IMR-90 (cell line): ENCODE measurements at regions not wholly inside any gene's neighbourhood (a gene's known extent, or its start where the extent isn't known, plus 50 kb on each side); places are given as distances from the start of the nearest gene placed in this dataset.

ENCODE experiments used
- ATAC-seq: fragments of 200-7000 bp; cut with Tn5 transposase; 2 replicates; pipeline ENCODE4 v1.9.1; 2020; ENCODE audit warnings: low read depth, mild to moderate bottlenecking, moderate library complexity
- BruUV-seq: library from RNA; stranded (reverse); fragments of 400-500 nt; replicated peaks from 2 replicates; lab custom pipeline; 2021; lab: Mats Ljungman, UMichigan
- CTCF ChIA-PET: fragments of 300-600 bp; formaldehyde crosslinking; extraction: SDS; loops from one replicate; lab custom pipeline; 2021; ENCODE audit warnings: antibody characterized with exemption; lab: Yijun Ruan, JAX
- POLR2A ChIA-PET: fragments of 300-600 bp; sonication (Branson Sonifier 250); formaldehyde crosslinking; loops from one replicate; lab custom pipeline; 2022; ENCODE audit warnings: antibody characterized with exemption; ENCODE audit not compliant: unreplicated experiment; lab: Charles Lee
- DNase-seq: peaks from one replicate; pipeline ENCODE4 v3.0.0; 2013
- H2AFZ ChIP-seq: replicated peaks from 2 replicates; pipeline ENCODE3; 2013; ENCODE audit warnings: low read length, mild to moderate bottlenecking; ENCODE audit not compliant: poor library complexity
- H2AK5ac ChIP-seq: 2 replicates; pipeline ENCODE4 v1.6.1; 2013; ENCODE audit warnings: low read depth, low read length, inconsistent platforms
- H2AK9ac ChIP-seq: replicated peaks from 2 replicates; pipeline ENCODE3; 2013; ENCODE audit warnings: mild to moderate bottlenecking, low read depth, low read length, moderate library complexity; ENCODE audit not compliant: poor library complexity
- H2BK120ac ChIP-seq: 2 replicates; pipeline ENCODE4 v1.6.1; 2013; ENCODE audit warnings: low read depth, low read length, inconsistent platforms
- H2BK15ac ChIP-seq: 3 replicates; pipeline ENCODE4 v1.6.1; 2013; ENCODE audit warnings: low read depth, low read length, inconsistent platforms
- H2BK20ac ChIP-seq: 2 replicates; pipeline ENCODE4 v1.6.1; 2013; ENCODE audit warnings: low read depth, mild to moderate bottlenecking, inconsistent platforms, low read length, moderate library complexity
- H2BK5ac ChIP-seq: 2 replicates; pipeline ENCODE4 v1.6.1; 2013; ENCODE audit warnings: mild to moderate bottlenecking, low read depth, low read length, inconsistent platforms; ENCODE audit not compliant: poor library complexity, severe bottlenecking
- H3K14ac ChIP-seq: replicated peaks from 2 replicates; pipeline ENCODE4 v1.6.1; 2013; ENCODE audit warnings: low read depth, low read length, inconsistent platforms
- H3K18ac ChIP-seq: 2 replicates; pipeline ENCODE4 v1.6.1; 2013; ENCODE audit warnings: low read depth, low read length, control low read depth
- H3K23ac ChIP-seq: 2 replicates; pipeline ENCODE4 v1.6.1; 2013; ENCODE audit warnings: low read depth, low read length, inconsistent platforms
- H3K27ac ChIP-seq: 2 replicates; pipeline ENCODE4 v1.5.1; 2013; ENCODE audit warnings: mild to moderate bottlenecking, control low read depth, low read length; ENCODE audit not compliant: insufficient read depth
- H3K27me3 ChIP-seq: 2 replicates; pipeline ENCODE4 v1.6.1; 2013; ENCODE audit warnings: low read length; ENCODE audit not compliant: control insufficient read depth, insufficient read depth
- H3K36me3 ChIP-seq: 2 replicates; pipeline ENCODE4 v1.6.1; 2013; ENCODE audit warnings: low read length, mixed read lengths; ENCODE audit not compliant: control insufficient read depth, insufficient read depth
- H3K4ac ChIP-seq: 2 replicates; pipeline ENCODE4 v1.6.1; 2013; ENCODE audit warnings: low read depth, low read length, inconsistent platforms
- H3K4me1 ChIP-seq: 2 replicates; pipeline ENCODE4 v1.6.1; 2013; ENCODE audit warnings: low read length, mixed read lengths; ENCODE audit not compliant: control insufficient read depth, insufficient read depth
- H3K4me2 ChIP-seq: 2 replicates; pipeline ENCODE4 v1.6.1; 2013; ENCODE audit warnings: low read depth, mild to moderate bottlenecking, control low read depth, low read length, moderate library complexity
- H3K4me3 ChIP-seq: 2 replicates; pipeline ENCODE4 v1.5.1; 2013; ENCODE audit warnings: low read depth, mild to moderate bottlenecking, control low read depth, low read length, moderate library complexity; ENCODE audit not compliant: insufficient read depth
- H3K56ac ChIP-seq: 2 replicates; pipeline ENCODE4 v1.6.1; 2013; ENCODE audit warnings: low read length, inconsistent platforms; ENCODE audit not compliant: insufficient read depth; ENCODE audit errors: extremely low read depth
- H3K79me1 ChIP-seq, 2 experiments: 2 replicates each; pipeline ENCODE4 v1.6.1; 2013; ENCODE audit warnings: low read length in 2 of 2, inconsistent platforms in 1 of 2, low read depth in 1 of 2
- H3K9ac ChIP-seq: 2 replicates; pipeline ENCODE4 v1.6.1; 2013; ENCODE audit warnings: low read depth, low read length, control low read depth
- H3K9me1 ChIP-seq: 2 replicates; pipeline ENCODE4 v1.6.1; 2013; ENCODE audit warnings: low read length, inconsistent platforms; ENCODE audit not compliant: insufficient read depth
- H3K9me3 ChIP-seq: 2 replicates; pipeline ENCODE4 v1.6.1; 2013; ENCODE audit warnings: low read length; ENCODE audit not compliant: control insufficient read depth, insufficient read depth
- H4K20me1 ChIP-seq: 2 replicates; pipeline ENCODE4 v1.6.1; 2013; ENCODE audit warnings: low read length, inconsistent platforms; ENCODE audit not compliant: insufficient read depth
- H4K5ac ChIP-seq: 2 replicates; pipeline ENCODE4 v1.6.1; 2013; ENCODE audit warnings: mild to moderate bottlenecking, low read depth, low read length, control low read depth
- H4K8ac ChIP-seq, 2 experiments: 2 replicates each; pipeline ENCODE4 v1.6.1; 2013; ENCODE audit warnings: low read depth in 2 of 2, low read length in 2 of 2, control low read depth in 1 of 2, inconsistent platforms in 1 of 2
- H4K91ac ChIP-seq: 2 replicates; pipeline ENCODE4 v1.6.1; 2013; ENCODE audit warnings: low read depth, low read length, inconsistent platforms; ENCODE audit not compliant: insufficient read depth
- CEBPB ChIP-seq: IDR thresholded peaks from 2 replicates; pipeline ENCODE4 v1.6.1; 2012; ENCODE audit warnings: low read depth, low read length, improper control_type of control experiment
- CTCF ChIP-seq: conservative IDR thresholded peaks from 2 replicates; pipeline ENCODE4 v1.5.1; 2012; ENCODE audit warnings: mild to moderate bottlenecking, low read depth, low read length, improper control_type of control experiment
- FOS ChIP-seq: fragments of 150-350 bp; IDR thresholded peaks from 2 replicates; pipeline ENCODE4 v1.6.1; 2016; ENCODE audit warnings: low read depth, low read length
- MAFK ChIP-seq: IDR thresholded peaks from 2 replicates; pipeline ENCODE4 v1.6.1; 2012; ENCODE audit warnings: low read depth, low read length, improper control_type of control experiment
- MAZ ChIP-seq: IDR thresholded peaks from 2 replicates; pipeline ENCODE4 v1.6.1; 2012; ENCODE audit warnings: low read depth, mild to moderate bottlenecking, low read length, improper control_type of control experiment, moderate library complexity, borderline replicate concordance
- MXI1 ChIP-seq: IDR thresholded peaks from 2 replicates; pipeline ENCODE4 v1.6.1; 2012; ENCODE audit warnings: low read depth, mild to moderate bottlenecking, low read length, moderate library complexity, borderline replicate concordance
- NFE2L2 ChIP-seq: fragments of 150-350 bp; IDR thresholded peaks from 2 replicates; pipeline ENCODE4 v1.6.1; 2016; ENCODE audit warnings: low read depth, mild to moderate bottlenecking, low read length
- POLR2A ChIP-seq: IDR thresholded peaks from 2 replicates; pipeline ENCODE4 v1.6.1; 2012; ENCODE audit warnings: mild to moderate bottlenecking, low read depth, low read length
- RCOR1 ChIP-seq: IDR thresholded peaks from 2 replicates; pipeline ENCODE4 v1.6.1; 2012; ENCODE audit warnings: mild to moderate bottlenecking, low read length, improper control_type of control experiment; ENCODE audit not compliant: insufficient replicate concordance
- RFX5 ChIP-seq: IDR thresholded peaks from 2 replicates; pipeline ENCODE4 v1.8.0; 2012; ENCODE audit warnings: low read depth, mild to moderate bottlenecking, low read length, moderate library complexity
- USF2 ChIP-seq: fragments of 150-350 bp; IDR thresholded peaks from 2 replicates; pipeline ENCODE4 v1.6.1; 2017; ENCODE audit warnings: mild to moderate bottlenecking, antibody characterized with exemption, low read length, low read depth
- WGBS, 2 experiments: methylation state at CpG; one replicate each; pipeline versions ENCODE4 v1.1.5 to v1.1.7; 2013; ENCODE audit warnings: missing lambda C conversion rate in 2 of 2; ENCODE audit not compliant: insufficient read length in 1 of 2; ENCODE audit errors: extremely low coverage in 2 of 2; 5-methylcytosine and 5-hydroxymethylcytosine counted together
- dilution Hi-C: fragments of 300-500 bp; cut with HindIII; formaldehyde crosslinking; loops from one replicate; pipeline ENCODE4 v1.14.3; 2018; ENCODE audit warnings: low sequenced_read_pairs; ENCODE audit not compliant: unreplicated experiment
- in situ Hi-C: fragments of 300-500 bp; cut with MboI; formaldehyde crosslinking; loops from 3 replicates; pipeline ENCODE4 v1.14.3; 2019; ENCODE audit warnings: low sequenced_read_pairs, inconsistent platforms, mixed read lengths
- intact Hi-C: fragments of 100-400 bp; cut with micrococcal nuclease; formaldehyde crosslinking; loops from 2 replicates; pipeline ENCODE4 v1.10.0; 2022

- TF ChIP-seq MAZ = no peak
Measured at GRCh38 chr2:128513116-128513960, 194.7 kb upstream of the HS6ST1 start (continued).

GRCh38 chr2:128513961-128514283 is 195.3 kb upstream of the HS6ST1 start:
- in situ Hi-C loops (no loop called here), dilution Hi-C loops (no loop called here), intact Hi-C loops (no loop called here)
- Histone ChIP-seq H3K4me2 (no peak overlapping the region), H2BK120ac (no peak overlapping the region), H2BK15ac (no peak overlapping the region), H3K18ac (no peak overlapping the region), H4K5ac (no peak overlapping the region), H3K4me1 (no peaks in the 10 kb centered on the region; the same call in 1 of the 2 replicates), H3K79me1 (no peaks in the 10 kb centered on the region), H3K9me1 (peaks cover 4% of the 10 kb centered on the region; the same call in 1 of the 2 replicates), H4K20me1 (no peaks in the 10 kb centered on the region), H3K9ac (no peak overlapping the region), H4K8ac (no peak overlapping the region), H3K27me3 (no peaks in the 10 kb centered on the region; the same call in 1 of the 2 replicates), H2BK5ac (no peak overlapping the region), H3K14ac (no peak overlapping the region), H3K23ac (no peak overlapping the region), H3K4ac (no peak overlapping the region; the same call in 1 of the 2 replicates), H3K9me3 (no peaks in the 10 kb centered on the region), H2AFZ (no peak overlapping the region), H4K91ac (no peak overlapping the region), H2AK9ac (no peak overlapping the region), H3K56ac (no peak overlapping the region), H3K27ac (no peak overlapping the region), H2BK20ac (no peak overlapping the region), H3K4me3 (no peak overlapping the region), H2AK5ac (no peak overlapping the region), H3K36me3 (no peaks in the 10 kb centered on the region)
- TF ChIP-seq RCOR1 (no peak), RFX5 (no peak), NFE2L2 (no peak), MAFK (no peak), CEBPB (no peak), CTCF (no peak), FOS (no peak), MXI1 (no peak), POLR2A (no peak), MAZ (no peak), USF2 (no peak)
- no peak for DNase-seq
- WGBS, 2 experiments = 100% methylated on average over 1 of the region's 3 CpGs; no CpG with 5 or more reads in 1 of the 2 experiments
- ATAC-seq = no peak
- CTCF ChIA-PET = no interaction called here
- POLR2A ChIA-PET = no interaction called here
- no TSS peak for BruUV-seq
